GM13976 (cell line): ENCODE measurements at regions not wholly inside any gene's neighbourhood (a gene's known extent, or its start where the extent isn't known, plus 50 kb on each side); places are given as distances from the start of the nearest gene placed in this dataset.

Experiments
- DNase-seq: peaks from one replicate; pipeline ENCODE4 v3.0.0; 2012; ENCODE audit warnings: low spot score
- CTCF ChIP-seq: IDR thresholded peaks from 2 replicates; pipeline ENCODE4 v1.5.1; 2012; ENCODE audit warnings: borderline replicate concordance, mild to moderate bottlenecking; ENCODE audit not compliant: insufficient read depth; ENCODE audit errors: extremely low read depth, missing control alignments, control extremely low read depth
- in situ Hi-C: fragments of 300-500 bp; cut with MboI; formaldehyde crosslinking; loops from one replicate; pipeline ENCODE4 v1.12.0; 2022; ENCODE audit warnings: low sequenced_read_pairs, mixed read lengths, inconsistent platforms; ENCODE audit not compliant: unreplicated experiment

DNA sequence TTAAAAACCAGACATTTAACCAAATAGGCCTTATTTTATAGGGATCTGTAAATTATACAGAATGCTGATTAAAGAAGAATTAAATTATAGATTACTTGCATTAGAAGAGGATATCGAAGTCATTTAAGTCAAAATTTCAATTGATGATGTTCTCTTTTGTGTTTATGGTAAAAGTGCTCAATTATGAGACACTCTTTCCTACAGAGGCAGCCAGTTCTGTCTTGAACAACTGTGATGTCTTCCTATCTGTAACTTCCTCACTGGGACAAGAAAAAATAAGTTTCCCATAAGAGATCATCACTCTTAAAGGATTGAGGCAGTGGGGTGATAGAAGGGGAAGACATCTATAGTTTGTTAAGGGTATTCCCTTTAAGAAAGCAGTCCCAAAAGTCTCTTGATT, 613.5 kb downstream of the INSC start:
- in situ Hi-C loops: no loop called here
- TF ChIP-seq CTCF: no peak
- no peak for DNase-seq

GRCh38 chr11:15730263-15730994, 615.7 kb downstream of the INSC start:
- in situ Hi-C loops: no loop called here
- TF ChIP-seq CTCF: no peak
- no peak for DNase-seq

DNA sequence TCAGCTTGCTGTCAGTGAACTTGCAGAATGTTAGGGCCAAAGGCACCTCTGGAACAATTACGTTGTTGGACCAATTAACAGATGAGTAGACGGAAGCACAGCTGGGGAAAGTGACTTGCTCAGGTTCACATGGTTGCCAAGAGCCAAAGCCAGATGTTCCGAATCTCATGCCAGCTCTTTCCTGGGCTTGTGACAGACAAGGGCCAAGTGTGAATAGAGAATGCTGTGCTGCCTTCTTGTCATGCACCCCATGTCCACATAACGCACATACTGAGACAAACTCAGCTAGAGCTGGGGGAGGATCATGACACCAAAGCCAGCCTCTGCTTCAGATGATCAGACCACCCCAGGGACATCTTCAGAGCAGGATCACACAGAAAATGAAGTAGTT, 616.3 kb downstream of the INSC start:
- DNase-seq: no peak
- in situ Hi-C loops: no loop called here
- no peak for TF ChIP-seq CTCF

DNA sequence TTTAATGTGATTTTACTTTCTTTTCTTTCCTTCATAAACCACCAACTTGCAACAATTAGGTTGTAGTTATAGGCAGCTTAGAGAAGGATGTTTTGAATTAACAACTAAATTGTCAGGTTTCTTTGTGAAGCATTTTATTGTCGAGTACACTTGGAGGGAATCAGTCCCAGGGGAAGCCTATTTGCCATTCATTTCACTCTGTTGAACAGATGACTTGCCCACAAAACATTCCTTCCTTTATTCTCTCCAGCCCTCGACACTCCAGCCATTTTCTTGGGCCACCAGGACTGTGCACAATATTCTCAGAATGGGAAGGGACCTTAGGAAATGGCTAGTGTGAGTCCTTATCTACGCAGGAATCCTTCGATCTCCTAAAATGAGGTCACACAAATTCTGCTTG, 620.6 kb downstream of the SOX6 start:
- no peak for TF ChIP-seq CTCF
- in situ Hi-C loops: no loop called here
- no peak for DNase-seq

GRCh38 chr11:15737320-15737719, 619.0 kb downstream of the SOX6 start:
- in situ Hi-C loops: no loop called here
- TF ChIP-seq CTCF: no peak
- no peak for DNase-seq

- no peak for TF ChIP-seq CTCF
- DNase-seq: no peak
- in situ Hi-C loops: no loop called here
These were observed 617.4 kb downstream of the SOX6 start for GRCh38 chr11:15738931-15739330.
